ENCODE measurements at regions not wholly inside any gene's neighbourhood (a gene's known extent, or its start where the extent isn't known, plus 50 kb on each side); places are given as distances from the start of the nearest gene placed in this dataset.

DNA sequence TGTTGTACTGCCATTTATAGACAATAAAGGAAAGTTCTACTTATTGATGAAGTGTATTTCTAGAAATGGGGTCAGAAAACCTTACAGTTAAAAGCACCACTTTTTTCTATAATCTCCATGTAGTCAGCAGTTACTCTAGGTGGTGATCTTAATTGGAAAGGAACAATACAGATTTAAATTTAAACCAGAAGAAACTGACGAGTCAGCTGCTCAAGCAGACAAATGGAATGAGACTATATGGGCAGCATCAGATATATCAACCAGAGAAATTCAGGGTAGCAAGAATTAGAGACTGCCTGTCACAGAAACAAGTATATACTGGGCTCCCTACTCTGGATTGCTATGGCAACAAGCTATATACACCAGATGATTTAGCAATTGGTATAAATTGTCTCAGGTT lies 99.6 kb upstream of the SCG2 start:
- TF ChIP-seq CTCF (IDR thresholded peaks at IDR 0.05) (no peak), POLR2A (IDR thresholded peaks at IDR 0.05) (no peak), POLR2AphosphoS5 (IDR thresholded peaks at IDR 0.05) (no peak)
